Kidney epithelial cell (primary cell): ENCODE measurements at regions not wholly inside any gene's neighbourhood (a gene's known extent, or its start where the extent isn't known, plus 50 kb on each side); places are given as distances from the start of the nearest gene placed in this dataset.
A peak's percentile ranks its signal among the peaks of the same experiment; 100 is the strongest.

Source experiments
- DNase-seq: peaks from one replicate; pipeline ENCODE4 v3.0.0-alpha.2; 2010; ENCODE audit warnings: low read depth
- H3K27me3 ChIP-seq: 2 replicates; pipeline ENCODE4 v1.6.0; 2011; ENCODE audit warnings: low read length; ENCODE audit not compliant: control insufficient read depth, insufficient read depth
- H3K36me3 ChIP-seq: 2 replicates; pipeline ENCODE4 v1.5.1; 2011; ENCODE audit warnings: low read length; ENCODE audit not compliant: control insufficient read depth, insufficient read depth
- H3K4me3 ChIP-seq: 2 replicates; pipeline ENCODE4 v1.5.1; 2011; ENCODE audit warnings: low read depth, mild to moderate bottlenecking, control low read depth, low read length
- TF ChIP-seq, protein P1 (sequence below): IDR thresholded peaks from 2 replicates; pipeline ENCODE4 v1.5.1; 2011; ENCODE audit warnings: mild to moderate bottlenecking, moderate library complexity, low read length, control low read depth, inconsistent platforms; ENCODE audit not compliant: insufficient read depth, poor library complexity, severe bottlenecking

DNA sequence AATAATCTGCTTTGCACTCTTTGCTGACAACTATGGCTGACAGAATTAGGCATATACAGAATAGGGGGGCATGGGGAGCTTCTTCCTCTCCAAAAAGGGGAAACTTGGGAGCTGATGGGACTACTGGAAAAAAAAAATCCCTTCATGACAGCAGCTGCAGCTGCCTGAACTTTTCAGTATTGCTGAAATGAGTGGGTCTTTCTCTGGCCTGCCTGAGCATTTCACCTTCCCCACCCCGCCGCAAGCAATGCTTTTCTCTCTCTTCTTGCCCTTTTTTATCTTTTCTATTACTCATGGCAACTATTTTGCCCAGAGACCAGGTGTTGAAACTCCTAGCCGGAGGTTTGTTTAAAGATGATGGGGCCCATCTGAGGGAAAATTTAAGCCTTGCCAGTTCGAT lies 244.9 kb downstream of the SEMA3D start:
- H3K27me3 ChIP-seq, result no peaks in the 10 kb centered on the region
- DNase-seq, result no peak
- no peak overlapping the region for H3K4me3 ChIP-seq
- TF ChIP-seq, protein P1, sequence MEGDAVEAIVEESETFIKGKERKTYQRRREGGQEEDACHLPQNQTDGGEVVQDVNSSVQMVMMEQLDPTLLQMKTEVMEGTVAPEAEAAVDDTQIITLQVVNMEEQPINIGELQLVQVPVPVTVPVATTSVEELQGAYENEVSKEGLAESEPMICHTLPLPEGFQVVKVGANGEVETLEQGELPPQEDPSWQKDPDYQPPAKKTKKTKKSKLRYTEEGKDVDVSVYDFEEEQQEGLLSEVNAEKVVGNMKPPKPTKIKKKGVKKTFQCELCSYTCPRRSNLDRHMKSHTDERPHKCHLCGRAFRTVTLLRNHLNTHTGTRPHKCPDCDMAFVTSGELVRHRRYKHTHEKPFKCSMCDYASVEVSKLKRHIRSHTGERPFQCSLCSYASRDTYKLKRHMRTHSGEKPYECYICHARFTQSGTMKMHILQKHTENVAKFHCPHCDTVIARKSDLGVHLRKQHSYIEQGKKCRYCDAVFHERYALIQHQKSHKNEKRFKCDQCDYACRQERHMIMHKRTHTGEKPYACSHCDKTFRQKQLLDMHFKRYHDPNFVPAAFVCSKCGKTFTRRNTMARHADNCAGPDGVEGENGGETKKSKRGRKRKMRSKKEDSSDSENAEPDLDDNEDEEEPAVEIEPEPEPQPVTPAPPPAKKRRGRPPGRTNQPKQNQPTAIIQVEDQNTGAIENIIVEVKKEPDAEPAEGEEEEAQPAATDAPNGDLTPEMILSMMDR, result no peak
- H3K36me3 ChIP-seq, result no peaks in the 10 kb centered on the region

DNA sequence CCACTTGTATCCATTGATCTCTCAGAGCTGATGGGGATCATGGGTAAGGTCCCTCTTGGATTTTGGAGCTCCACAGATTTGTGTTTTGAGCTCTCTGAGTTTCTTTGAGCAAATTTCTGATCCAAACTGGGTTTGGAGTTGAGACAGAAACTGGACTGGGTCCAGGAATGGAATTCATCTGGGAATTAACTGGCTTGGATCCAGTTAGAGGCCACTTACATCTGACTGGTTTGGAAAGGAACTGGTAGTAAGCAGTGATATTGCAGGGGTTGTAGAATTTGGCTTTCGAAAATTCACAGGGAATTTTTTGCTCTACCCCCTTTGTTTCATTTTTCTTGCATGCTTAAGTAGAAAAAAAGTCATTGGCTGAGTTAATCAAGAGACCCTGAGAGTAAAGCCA lies 245.6 kb downstream of the SEMA3D start:
- TF ChIP-seq, protein P1, result no peak

DNA sequence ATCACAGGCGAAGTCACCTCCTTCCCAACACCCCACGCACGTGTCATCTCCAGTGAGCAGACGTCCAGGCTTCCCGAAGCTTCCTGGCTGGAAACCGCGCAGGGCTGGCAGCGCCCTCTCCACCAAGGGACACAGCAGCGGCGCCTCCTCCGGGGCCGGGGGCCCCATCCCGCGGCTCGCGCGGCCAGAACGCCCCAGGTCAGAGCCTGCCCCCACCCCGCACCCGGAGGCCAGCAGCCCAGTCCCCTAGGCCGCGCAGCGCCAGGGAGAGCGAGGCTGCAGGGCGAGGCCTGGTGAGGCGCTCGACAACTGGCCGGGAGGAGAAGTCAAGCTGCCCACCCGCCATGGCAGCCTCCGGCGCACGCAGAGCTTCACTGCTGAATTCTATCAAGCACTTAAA lies 247.0 kb downstream of the SEMA3D start:
- Histone ChIP-seq H3K27me3 (no peaks in the 10 kb centered on the region), H3K36me3 (no peaks in the 10 kb centered on the region), H3K4me3 (peak overlapping the region; percentile 15)
- TF ChIP-seq, protein P1, result no peak
- no peak for DNase-seq

More for the DNA sequence above, 245.6 kb downstream of the SEMA3D start:
- DNase-seq, result no peak
- Histone ChIP-seq H3K27me3 (no peaks in the 10 kb centered on the region), H3K4me3 (no peak overlapping the region), H3K36me3 (no peaks in the 10 kb centered on the region)

DNA sequence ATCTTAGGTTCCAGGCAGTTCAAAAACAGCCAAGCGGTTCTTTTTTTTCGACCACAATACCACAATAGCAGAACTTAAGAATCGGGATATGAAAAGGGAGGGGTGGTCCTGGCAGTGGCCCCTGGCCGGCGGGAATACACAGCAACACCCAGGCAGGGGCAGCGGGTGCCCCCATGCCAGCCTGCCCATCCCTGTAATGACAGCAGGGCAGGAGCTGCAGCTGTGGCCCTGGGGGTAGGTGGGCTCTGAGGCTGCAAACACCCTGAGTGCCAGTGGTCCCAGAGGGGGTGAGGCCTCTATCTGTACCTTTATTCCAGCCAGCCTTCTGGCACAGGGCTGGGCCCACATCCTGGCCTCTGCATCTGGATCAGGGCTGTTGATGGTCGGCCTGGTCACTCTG lies 247.4 kb downstream of the SEMA3D start:
- Histone ChIP-seq H3K36me3 (no peaks in the 10 kb centered on the region), H3K27me3 (no peaks in the 10 kb centered on the region), H3K4me3 (no peak overlapping the region)
- TF ChIP-seq, protein P1, result no peak
- DNase-seq, result no peak

DNA sequence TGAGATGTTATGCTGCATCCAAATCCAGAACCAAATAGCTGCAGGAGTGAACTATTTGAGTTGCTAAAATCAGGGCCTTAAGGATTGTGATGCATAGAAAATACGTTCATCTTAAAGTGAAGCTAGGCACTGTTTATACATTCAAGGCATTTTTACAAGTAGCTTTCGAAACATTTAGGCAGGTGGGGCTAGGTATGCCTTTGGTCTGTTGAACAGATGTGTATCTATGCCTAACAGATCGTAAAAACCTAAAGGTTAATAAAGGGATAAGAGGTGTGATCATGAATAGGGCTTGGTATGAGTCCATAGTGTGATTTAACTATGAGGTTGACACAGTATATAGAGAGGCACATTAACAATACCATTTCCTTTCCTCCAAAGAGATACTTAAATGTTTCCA lies 262.5 kb downstream of the SEMA3D start:
- no peaks in the 10 kb centered on the region for H3K27me3 ChIP-seq
- TF ChIP-seq, protein P1, result no peak
- H3K4me3 ChIP-seq, result no peak overlapping the region
- no peaks in the 10 kb centered on the region for H3K36me3 ChIP-seq
- no peak for DNase-seq

DNA sequence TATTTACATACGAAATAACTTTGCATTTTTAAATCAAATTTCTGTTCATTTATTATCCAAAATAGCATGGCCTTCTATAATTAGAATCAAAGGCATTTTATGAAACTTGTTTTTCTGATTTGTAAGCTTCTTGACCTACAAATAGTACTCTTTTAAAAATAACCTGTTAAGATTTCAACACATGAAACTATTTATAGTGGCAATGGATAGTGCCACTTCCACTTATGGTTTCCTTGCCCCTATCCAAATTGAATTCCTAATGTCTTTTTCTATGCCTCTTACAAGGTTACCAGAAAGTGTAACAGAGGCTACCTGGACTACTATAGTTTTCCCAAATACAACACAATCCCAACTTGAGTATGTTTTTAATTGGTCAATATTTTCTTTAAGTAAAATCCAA lies 263.5 kb downstream of the SEMA3D start:
- H3K36me3 ChIP-seq, result no peaks in the 10 kb centered on the region
- H3K27me3 ChIP-seq, result no peaks in the 10 kb centered on the region
- no peak overlapping the region for H3K4me3 ChIP-seq
- DNase-seq, result no peak
- TF ChIP-seq, protein P1, result no peak
